Neuronal stem cell (in vitro differentiated cells): ENCODE measurements at regions not wholly inside any gene's neighbourhood (a gene's known extent, or its start where the extent isn't known, plus 50 kb on each side); places are given as distances from the start of the nearest gene placed in this dataset.

Experiments
- DNase-seq: peaks from one replicate; pipeline ENCODE4 v3.0.0-alpha.2; 2013; ENCODE audit warnings: low spot score
- H2AFZ ChIP-seq: one replicate; pipeline ENCODE4 v1.6.1; 2013; ENCODE audit warnings: mild to moderate bottlenecking, low read length, inconsistent platforms
- H2AK5ac ChIP-seq: 2 replicates; pipeline ENCODE4 v1.6.1; 2013; ENCODE audit warnings: low read depth, mild to moderate bottlenecking, inconsistent platforms, low read length, moderate library complexity, mixed read lengths
- H2BK120ac ChIP-seq: 2 replicates; pipeline ENCODE4 v1.6.1; 2013; ENCODE audit warnings: low read depth, mild to moderate bottlenecking, inconsistent platforms, low read length, moderate library complexity, mixed read lengths
- H2BK12ac ChIP-seq: one replicate; pipeline ENCODE4 v1.6.1; 2013; ENCODE audit warnings: low read length, inconsistent platforms
- H2BK15ac ChIP-seq: 2 replicates; pipeline ENCODE4 v1.6.1; 2013; ENCODE audit warnings: mild to moderate bottlenecking, low read length, inconsistent platforms, mixed read lengths
- H2BK5ac ChIP-seq: one replicate; pipeline ENCODE4 v1.6.1; 2013; ENCODE audit warnings: inconsistent platforms, mild to moderate bottlenecking, low read length, moderate library complexity
- H3K14ac ChIP-seq: one replicate; pipeline ENCODE4 v1.6.1; 2013; ENCODE audit warnings: low read length, inconsistent platforms
- H3K18ac ChIP-seq: 2 replicates; pipeline ENCODE4 v1.6.1; 2013; ENCODE audit warnings: low read length, inconsistent platforms
- H3K23ac ChIP-seq: 2 replicates; pipeline ENCODE4 v1.6.1; 2013; ENCODE audit warnings: low read depth, mild to moderate bottlenecking, mixed read lengths, low read length, inconsistent platforms; ENCODE audit not compliant: poor library complexity
- H3K27ac ChIP-seq: replicated peaks from 3 replicates; pipeline ENCODE4 v1.5.1; 2013; ENCODE audit warnings: low read length, inconsistent platforms
- H3K27me3 ChIP-seq, 3 experiments: 2 replicates each; pipeline ENCODE4 v1.6.1; 2013; ENCODE audit warnings: low read length in 3 of 3, mild to moderate bottlenecking in 2 of 3, inconsistent platforms in 1 of 3, low read depth in 1 of 3, mixed read lengths in 1 of 3, moderate library complexity in 1 of 3; ENCODE audit not compliant: control insufficient read depth in 3 of 3, insufficient read depth in 3 of 3
- H3K36me3 ChIP-seq, 2 donors: replicated peaks in 1 of 2; 2 replicates each; pipeline ENCODE4 v1.6.1; 2013; ENCODE audit warnings: low read length in 2 of 2; ENCODE audit not compliant: control insufficient read depth in 2 of 2, insufficient read depth in 2 of 2
- H3K4ac ChIP-seq: 2 replicates; pipeline ENCODE4 v1.6.1; 2013; ENCODE audit warnings: inconsistent platforms, mild to moderate bottlenecking, low read length, moderate library complexity
- H3K4me1 ChIP-seq, 2 donors: 1 replicate in 1 of 2; 2 replicates in 1 of 2; pipeline ENCODE4 v1.6.1; 2013; ENCODE audit warnings: low read length in 2 of 2, low read depth in 1 of 2; ENCODE audit not compliant: control insufficient read depth in 2 of 2, insufficient read depth in 1 of 2
- H3K4me2 ChIP-seq: one replicate; pipeline ENCODE4 v1.6.1; 2013; ENCODE audit warnings: mild to moderate bottlenecking, low read length, inconsistent platforms; ENCODE audit not compliant: insufficient read depth, poor library complexity, severe bottlenecking
- H3K4me3 ChIP-seq, 2 donors: 2 replicates each; pipeline ENCODE4 v1.5.1; 2013; ENCODE audit warnings: low read length in 2 of 2, mild to moderate bottlenecking in 2 of 2, inconsistent platforms in 1 of 2, moderate library complexity in 1 of 2
- H3K79me1 ChIP-seq: one replicate; pipeline ENCODE4 v1.6.1; 2013; ENCODE audit warnings: low read depth, mild to moderate bottlenecking, inconsistent platforms, low read length, moderate library complexity
- H3K9ac ChIP-seq: one replicate; pipeline ENCODE4 v1.6.1; 2013; ENCODE audit warnings: mild to moderate bottlenecking, low read depth, low read length, inconsistent platforms; ENCODE audit not compliant: poor library complexity
- H3K9me3 ChIP-seq, 2 donors: replicated peaks in 1 of 2; 2 replicates each; pipeline versions ENCODE3 to v1.6.1; 2013; ENCODE audit warnings: low read length in 2 of 2, mild to moderate bottlenecking in 2 of 2, inconsistent platforms in 1 of 2, low read depth in 1 of 2, mixed read lengths in 1 of 2, moderate library complexity in 1 of 2; ENCODE audit not compliant: control insufficient read depth in 2 of 2, insufficient read depth in 1 of 2
- H4K8ac ChIP-seq: one replicate; pipeline ENCODE4 v1.6.1; 2013; ENCODE audit warnings: low read depth, mild to moderate bottlenecking, inconsistent platforms, low read length, moderate library complexity
- H4K91ac ChIP-seq: one replicate; pipeline ENCODE4 v1.6.1; 2013; ENCODE audit warnings: low read length, low read depth, mild to moderate bottlenecking, inconsistent platforms; ENCODE audit not compliant: poor library complexity
- WGBS, 2 donors: extraction: QIAGEN DNeasy Blood & Tissue Kit; methylation state at CpG; one replicate each; pipeline ENCODE4 v1.1.7; 2013; ENCODE audit warnings: missing lambda C conversion rate in 2 of 2, mixed read lengths in 1 of 2; ENCODE audit not compliant: insufficient read length in 2 of 2, insufficient replicate concordance in 1 of 2; ENCODE audit errors: extremely low coverage in 2 of 2; 5-methylcytosine and 5-hydroxymethylcytosine counted together

DNA sequence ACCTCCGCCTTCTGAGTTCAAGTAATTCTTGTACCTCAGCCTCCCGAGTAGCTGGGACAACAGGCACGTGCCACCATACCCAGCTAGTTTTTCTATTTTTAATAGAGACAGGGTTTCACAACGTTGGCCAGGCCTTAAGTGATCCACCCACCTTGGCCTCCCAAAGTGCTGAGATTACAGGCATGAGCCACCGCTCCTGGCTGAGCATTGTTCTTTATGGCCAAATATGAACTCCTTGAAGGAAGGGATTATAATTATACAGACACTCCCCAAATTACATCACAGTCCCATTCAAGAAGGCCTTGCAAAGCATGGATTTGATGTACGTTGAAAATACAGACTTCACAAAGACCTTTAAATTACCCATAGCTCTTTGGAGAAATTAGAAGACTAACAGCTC is 381.7 kb downstream of the TXNL1 start:
- H3K79me1 ChIP-seq = no peaks in the 10 kb centered on the region
- H3K18ac ChIP-seq = no peak overlapping the region
- H3K27ac ChIP-seq = no peak overlapping the region
- no peak overlapping the region for H4K91ac ChIP-seq
- no peaks in the 10 kb centered on the region for H3K27me3 ChIP-seq
- H3K4me2 ChIP-seq = no peak overlapping the region
- no peak overlapping the region for H3K9ac ChIP-seq
- H2BK120ac ChIP-seq = no peak overlapping the region
- H3K4me1 ChIP-seq = peaks cover 8 to 22% of the 10 kb centered on the region in 2 donors
- no peaks in the 10 kb centered on the region for H3K36me3 ChIP-seq
- H3K23ac ChIP-seq = no peak overlapping the region
- no peak overlapping the region for H2BK5ac ChIP-seq
- no peak overlapping the region for H3K4ac ChIP-seq
- H3K14ac ChIP-seq = no peak overlapping the region
- H2BK15ac ChIP-seq = no peak overlapping the region
- no peak for DNase-seq
- H2AFZ ChIP-seq = no peak overlapping the region
- H3K9me3 ChIP-seq = peaks cover 0 to 8% of the 10 kb centered on the region in 2 donors
- H3K4me3 ChIP-seq = no peak overlapping the region
- no peak overlapping the region for H2BK12ac ChIP-seq
- WGBS, 2 donors = no CpG with 5 or more reads among the region's 6 CpGs
- no peak overlapping the region for H2AK5ac ChIP-seq
- no peak overlapping the region for H4K8ac ChIP-seq

- Histone ChIP-seq H2AFZ (no peak overlapping the region), H3K9me3 (peaks cover 0 to 8% of the 10 kb centered on the region in 2 donors), H3K14ac (no peak overlapping the region), H2BK120ac (no peak overlapping the region), H3K4me2 (no peak overlapping the region), H4K8ac (no peak overlapping the region), H3K4me3 (no peak overlapping the region), H3K18ac (no peak overlapping the region), H3K27me3 (no peaks in the 10 kb centered on the region), H3K4ac (no peak overlapping the region), H4K91ac (no peak overlapping the region), H2BK5ac (no peak overlapping the region), H2BK12ac (no peak overlapping the region), H2BK15ac (no peak overlapping the region), H3K4me1 (peaks cover 8 to 22% of the 10 kb centered on the region in 2 donors), H3K79me1 (no peaks in the 10 kb centered on the region), H2AK5ac (no peak overlapping the region), H3K27ac (no peak overlapping the region), H3K9ac (no peak overlapping the region), H3K23ac (no peak overlapping the region), H3K36me3 (no peaks in the 10 kb centered on the region)
- WGBS, 2 donors = no CpG with 5 or more reads among the region's 2 CpGs
- no peak for DNase-seq
Observed at GRCh38 chr18:56255381-56255780, 383.0 kb downstream of the TXNL1 start.

GRCh38 chr18:56252456-56252855 is 385.9 kb downstream of the TXNL1 start:
- no CpG with 5 or more reads among the region's 1 CpG for WGBS, 2 donors
- H2AFZ ChIP-seq = no peak overlapping the region
- H2BK5ac ChIP-seq = no peak overlapping the region
- H3K36me3 ChIP-seq = no peaks in the 10 kb centered on the region
- H3K14ac ChIP-seq = no peak overlapping the region
- H3K18ac ChIP-seq = no peak overlapping the region
- no peaks in the 10 kb centered on the region for H3K79me1 ChIP-seq
- H2BK120ac ChIP-seq = no peak overlapping the region
- H3K4ac ChIP-seq = no peak overlapping the region
- no peak overlapping the region for H2BK15ac ChIP-seq
- H3K9me3 ChIP-seq = peaks cover 0 to 8% of the 10 kb centered on the region in 2 donors
- no peak overlapping the region for H2AK5ac ChIP-seq
- peaks cover 8 to 22% of the 10 kb centered on the region in 2 donors for H3K4me1 ChIP-seq
- H4K8ac ChIP-seq = no peak overlapping the region
- no peak overlapping the region for H3K4me2 ChIP-seq
- no peaks in the 10 kb centered on the region for H3K27me3 ChIP-seq
- no peak for DNase-seq
- H2BK12ac ChIP-seq = no peak overlapping the region
- no peak overlapping the region for H4K91ac ChIP-seq
- H3K9ac ChIP-seq = no peak overlapping the region
- H3K23ac ChIP-seq = no peak overlapping the region
- H3K4me3 ChIP-seq = no peak overlapping the region
- H3K27ac ChIP-seq = no peak overlapping the region

- Histone ChIP-seq H3K4me2 (no peak overlapping the region), H3K27ac (no peak overlapping the region), H2AFZ (no peak overlapping the region), H3K36me3 (no peaks in the 10 kb centered on the region), H3K18ac (no peak overlapping the region), H3K4me3 (no peak overlapping the region), H3K14ac (no peak overlapping the region), H2BK15ac (no peak overlapping the region), H3K79me1 (no peaks in the 10 kb centered on the region), H3K23ac (no peak overlapping the region), H3K9me3 (peaks cover 3 to 14% of the 10 kb centered on the region in 2 donors), H3K4me1 (peaks cover 8 to 14% of the 10 kb centered on the region in 2 donors), H2BK12ac (no peak overlapping the region), H3K4ac (no peak overlapping the region), H3K9ac (no peak overlapping the region), H4K8ac (no peak overlapping the region), H2AK5ac (no peak overlapping the region), H3K27me3 (no peaks in the 10 kb centered on the region), H2BK120ac (no peak overlapping the region), H4K91ac (no peak overlapping the region), H2BK5ac (no peak overlapping the region)
- no CpG with 5 or more reads among the region's 4 CpGs for WGBS, 2 donors
- DNase-seq = no peak
Observed at GRCh38 chr18:56248610-56249235, 389.7 kb downstream of the TXNL1 start.
